Activated CD4-positive, CD25-positive, alpha-beta regulatory T cell treated with anti-CD3 and anti-CD28 coated beads, Interleukin-2, amount 50 U/mL, for 72 hours (primary cell): ENCODE measurements at regions not wholly inside any gene's neighbourhood (a gene's known extent, or its start where the extent isn't known, plus 50 kb on each side); places are given as distances from the start of the nearest gene placed in this dataset.

Source experiments
- DNase-seq: peaks from one replicate; pipeline ENCODE4 v3.0.0; 2021

- DNase-seq, result no peak
Observed at GRCh38 chr11:29296680-29297079, 720.1 kb downstream of the KCNA4 start.

- no peak for DNase-seq
Observed at GRCh38 chr11:29293825-29294224, 723.0 kb downstream of the KCNA4 start.

GRCh38 chr11:29282088-29282487 lies 734.7 kb downstream of the KCNA4 start:
- no peak for DNase-seq

GRCh38 chr11:29281271-29281777 lies 735.5 kb downstream of the KCNA4 start:
- no peak for DNase-seq

GRCh38 chr11:29280452-29280851 lies 736.4 kb downstream of the KCNA4 start:
- DNase-seq, result no peak

- DNase-seq, result no peak
Observed at GRCh38 chr11:29279716-29280115, 737.1 kb downstream of the KCNA4 start.

GRCh38 chr11:29272019-29272654 lies 744.7 kb downstream of the KCNA4 start:
- no peak for DNase-seq

GRCh38 chr11:29271616-29272015 lies 745.2 kb downstream of the KCNA4 start:
- DNase-seq, result no peak

GRCh38 chr11:29268733-29269132 lies 748.1 kb downstream of the KCNA4 start:
- no peak for DNase-seq

- no peak for DNase-seq
Observed at GRCh38 chr11:29265792-29266191, 751.0 kb downstream of the KCNA4 start.

GRCh38 chr11:29265381-29265780 lies 751.4 kb downstream of the KCNA4 start:
- no peak for DNase-seq

GRCh38 chr11:29263971-29264682 lies 752.7 kb downstream of the KCNA4 start:
- no peak for DNase-seq

- no peak for DNase-seq
Observed at GRCh38 chr11:29261831-29262230, 755.0 kb downstream of the KCNA4 start.

- DNase-seq, result no peak
Observed at GRCh38 chr11:29260939-29261705, 755.7 kb downstream of the KCNA4 start.

GRCh38 chr11:29258411-29258810 lies 758.4 kb downstream of the KCNA4 start:
- no peak for DNase-seq

GRCh38 chr11:29256580-29256979 lies 760.2 kb downstream of the KCNA4 start:
- DNase-seq, result no peak

GRCh38 chr11:29255401-29255800 lies 761.4 kb downstream of the KCNA4 start:
- no peak for DNase-seq

GRCh38 chr11:29251738-29252137 lies 765.1 kb downstream of the KCNA4 start:
- no peak for DNase-seq

- DNase-seq, result no peak
Observed at GRCh38 chr11:29249713-29250112, 767.1 kb downstream of the KCNA4 start.

- no peak for DNase-seq
Observed at GRCh38 chr11:29244355-29244754, 772.5 kb downstream of the KCNA4 start.

GRCh38 chr11:29243616-29244015 lies 773.2 kb downstream of the KCNA4 start:
- no peak for DNase-seq

- no peak for DNase-seq
Observed at GRCh38 chr11:29231991-29232390, 784.8 kb downstream of the KCNA4 start.

GRCh38 chr11:29231586-29231985 lies 785.2 kb downstream of the KCNA4 start:
- DNase-seq, result no peak

- no peak for DNase-seq
Observed at GRCh38 chr11:29227811-29228210, 789.0 kb downstream of the KCNA4 start.
